ENCODE measurements at regions not wholly inside any gene's neighbourhood (a gene's known extent, or its start where the extent isn't known, plus 50 kb on each side); places are given as distances from the start of the nearest gene placed in this dataset.

DNA sequence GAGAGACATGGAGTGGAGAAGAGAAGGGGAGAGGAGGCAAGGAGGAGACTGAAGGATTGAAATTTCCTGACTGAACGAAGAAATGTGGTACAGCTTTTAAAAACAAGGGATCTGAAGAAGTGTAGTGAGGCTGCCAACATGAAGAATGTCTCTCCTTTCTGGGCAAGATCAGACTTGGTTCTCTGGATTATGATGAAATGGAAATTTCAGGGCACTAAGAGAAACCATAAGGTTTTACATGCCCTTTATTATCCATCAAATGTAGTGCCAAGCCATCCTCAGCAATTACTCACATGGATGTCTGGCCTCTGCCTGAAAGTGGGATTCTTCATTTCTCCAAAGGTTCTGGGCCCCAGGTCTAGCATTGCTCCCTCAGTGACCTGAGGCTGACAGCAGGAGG, 77.6 kb upstream of the CCDC80 start:
- TF ChIP-seq, protein P1, sequence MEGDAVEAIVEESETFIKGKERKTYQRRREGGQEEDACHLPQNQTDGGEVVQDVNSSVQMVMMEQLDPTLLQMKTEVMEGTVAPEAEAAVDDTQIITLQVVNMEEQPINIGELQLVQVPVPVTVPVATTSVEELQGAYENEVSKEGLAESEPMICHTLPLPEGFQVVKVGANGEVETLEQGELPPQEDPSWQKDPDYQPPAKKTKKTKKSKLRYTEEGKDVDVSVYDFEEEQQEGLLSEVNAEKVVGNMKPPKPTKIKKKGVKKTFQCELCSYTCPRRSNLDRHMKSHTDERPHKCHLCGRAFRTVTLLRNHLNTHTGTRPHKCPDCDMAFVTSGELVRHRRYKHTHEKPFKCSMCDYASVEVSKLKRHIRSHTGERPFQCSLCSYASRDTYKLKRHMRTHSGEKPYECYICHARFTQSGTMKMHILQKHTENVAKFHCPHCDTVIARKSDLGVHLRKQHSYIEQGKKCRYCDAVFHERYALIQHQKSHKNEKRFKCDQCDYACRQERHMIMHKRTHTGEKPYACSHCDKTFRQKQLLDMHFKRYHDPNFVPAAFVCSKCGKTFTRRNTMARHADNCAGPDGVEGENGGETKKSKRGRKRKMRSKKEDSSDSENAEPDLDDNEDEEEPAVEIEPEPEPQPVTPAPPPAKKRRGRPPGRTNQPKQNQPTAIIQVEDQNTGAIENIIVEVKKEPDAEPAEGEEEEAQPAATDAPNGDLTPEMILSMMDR (IDR thresholded peaks at IDR 0.05), result no peak
- no peak for TF ChIP-seq POLR2AphosphoS5 (IDR thresholded peaks at IDR 0.05)
- TF ChIP-seq POLR2A (IDR thresholded peaks at IDR 0.05), result no peak
- TF ChIP-seq EP300 (IDR thresholded peaks at IDR 0.05), result no peak

Measured in gastroesophageal sphincter (tissue), 3 donors.